ENCODE measurements at regions not wholly inside any gene's neighbourhood (a gene's known extent, or its start where the extent isn't known, plus 50 kb on each side); places are given as distances from the start of the nearest gene placed in this dataset.

GRCh38 chr17:79171188-79171587, 96.6 kb downstream of the ENGASE start:
- TF ChIP-seq CTCF (conservative IDR thresholded peaks at IDR 0.05) (no peak), ZFX (IDR thresholded peaks at IDR 0.05) (no peak)

Data from C4-2B (cell line).